Astrocyte (in vitro differentiated cells and primary cell): ENCODE measurements at regions not wholly inside any gene's neighbourhood (a gene's known extent, or its start where the extent isn't known, plus 50 kb on each side); places are given as distances from the start of the nearest gene placed in this dataset.
A peak's percentile ranks its signal among the peaks of the same experiment; 100 is the strongest.

Experiments
- DNase-seq: peaks from one replicate; pipeline ENCODE4 v3.0.0-alpha.2; 2010; ENCODE audit warnings: low read depth
- FAIRE-seq: peaks from 2 replicates; lab custom pipeline; 2011; peaks lifted over from hg19 to GRCh38; lab: Jason Lieb, UNC
- H2AFZ ChIP-seq: 2 replicates; pipeline ENCODE4 v1.6.0; 2012; ENCODE audit warnings: low read depth, low read length, inconsistent platforms
- H3K27ac ChIP-seq: 2 replicates; pipeline ENCODE4 v1.5.1; 2011; ENCODE audit warnings: low read depth, low read length, inconsistent platforms
- H3K27me3 ChIP-seq: 2 replicates; pipeline ENCODE4 v1.6.0; 2011; ENCODE audit warnings: low read length, inconsistent platforms; ENCODE audit not compliant: insufficient read depth
- H3K36me3 ChIP-seq: 2 replicates; pipeline ENCODE4 v1.5.1; 2011; ENCODE audit warnings: low read length, inconsistent platforms; ENCODE audit not compliant: insufficient read depth
- H3K4me1 ChIP-seq: 2 replicates; pipeline ENCODE4 v1.5.1; 2011; ENCODE audit warnings: low read length, inconsistent platforms; ENCODE audit not compliant: insufficient read depth
- H3K4me2 ChIP-seq: 2 replicates; pipeline ENCODE4 v1.6.0; 2012; ENCODE audit warnings: low read length, inconsistent platforms
- H3K4me3 ChIP-seq: 2 replicates; pipeline ENCODE4 v1.5.1; 2011; ENCODE audit warnings: low read depth, mild to moderate bottlenecking, low read length, inconsistent platforms; ENCODE audit not compliant: insufficient read depth
- H3K79me2 ChIP-seq: 2 replicates; pipeline ENCODE4 v1.6.0; 2012; ENCODE audit warnings: mild to moderate bottlenecking, low read length, inconsistent platforms; ENCODE audit not compliant: insufficient read depth
- H3K9ac ChIP-seq: 2 replicates; pipeline ENCODE4 v1.6.0; 2012; ENCODE audit warnings: mild to moderate bottlenecking, low read length, inconsistent platforms
- H3K9me3 ChIP-seq: 2 replicates; pipeline ENCODE4 v1.5.1; 2012; ENCODE audit warnings: low read depth, mild to moderate bottlenecking, low read length, inconsistent platforms; ENCODE audit not compliant: insufficient read depth
- H4K20me1 ChIP-seq: 2 replicates; pipeline ENCODE4 v1.6.0; 2012; ENCODE audit warnings: low read length, inconsistent platforms; ENCODE audit not compliant: insufficient read depth
- H3K27ac Mint-ChIP-seq: one replicate; pipeline ENCODE4 v1.8.0; 2021; ENCODE audit warnings: mild to moderate bottlenecking, mixed read lengths; ENCODE audit not compliant: unreplicated experiment
- H3K27me3 Mint-ChIP-seq: one replicate; pipeline ENCODE4 v1.8.0; 2021; ENCODE audit warnings: low read depth, mixed read lengths; ENCODE audit not compliant: unreplicated experiment
- H3K36me3 Mint-ChIP-seq: one replicate; pipeline ENCODE4 v1.8.0; 2021; ENCODE audit warnings: low read depth, mixed read lengths; ENCODE audit not compliant: unreplicated experiment
- H3K4me1 Mint-ChIP-seq: one replicate; pipeline ENCODE4 v1.8.0; 2021; ENCODE audit warnings: low read depth, mixed read lengths; ENCODE audit not compliant: unreplicated experiment
- H3K4me3 Mint-ChIP-seq: one replicate; pipeline ENCODE4 v1.8.0; 2021; ENCODE audit warnings: mild to moderate bottlenecking, moderate library complexity, mixed read lengths; ENCODE audit not compliant: unreplicated experiment
- H3K9me3 Mint-ChIP-seq: one replicate; pipeline ENCODE4 v1.8.0; 2021; ENCODE audit warnings: mild to moderate bottlenecking, mixed read lengths; ENCODE audit not compliant: unreplicated experiment
- EZH2 ChIP-seq: IDR thresholded peaks from 2 replicates; pipeline ENCODE4 v1.6.1; 2012; ENCODE audit warnings: mild to moderate bottlenecking, low read length, inconsistent platforms; ENCODE audit not compliant: insufficient read depth
- TF ChIP-seq, protein P1 (sequence below): IDR thresholded peaks from 2 replicates; pipeline ENCODE4 v1.5.1; 2011; ENCODE audit warnings: low read depth, mild to moderate bottlenecking, inconsistent platforms, low read length, moderate library complexity; ENCODE audit not compliant: insufficient read depth

DNA sequence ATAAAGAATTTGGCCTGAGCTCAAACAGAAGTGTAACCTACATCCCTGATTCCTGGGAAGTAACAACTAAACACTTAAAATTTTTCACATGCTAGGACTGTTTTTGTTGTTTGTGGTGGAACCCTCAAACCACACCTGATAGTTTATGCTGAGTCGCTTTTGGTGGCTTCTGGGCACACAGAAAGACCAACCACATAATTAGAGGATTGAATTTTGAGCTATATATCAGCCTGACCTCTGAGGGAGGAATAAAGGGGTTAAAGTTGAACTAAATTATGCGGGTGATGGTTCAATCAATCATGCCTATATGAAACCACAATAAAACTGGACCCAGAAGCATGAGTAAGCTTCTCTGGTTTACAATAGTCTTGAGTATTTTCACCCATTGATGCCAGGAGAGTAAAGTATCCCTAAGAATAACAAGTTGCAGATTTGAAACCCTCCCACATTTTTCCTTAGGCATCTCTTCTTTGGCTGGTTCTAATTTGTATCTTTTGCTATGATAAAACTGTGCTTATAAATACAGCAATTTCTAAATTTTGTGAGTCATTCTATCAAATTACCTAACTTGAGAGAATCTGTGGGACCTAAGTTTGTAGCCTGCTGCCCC, 1304.5 kb upstream of the GBE1 start:
- Mint-ChIP-seq H3K27ac (no peak overlapping the region), H3K4me3 (no peak overlapping the region), H3K36me3 (no peaks in the 10 kb centered on the region), H3K4me1 (peaks cover 2% of the 10 kb centered on the region), H3K27me3 (no peaks in the 10 kb centered on the region), H3K9me3 (peaks cover 11% of the 10 kb centered on the region)
- FAIRE-seq (no peak), DNase-seq (peak; percentile 71)
- no peaks in the 10 kb centered on the region for H3K27me3 ChIP-seq
- H3K79me2 ChIP-seq: no peaks in the 10 kb centered on the region
- H3K36me3 ChIP-seq: no peaks in the 10 kb centered on the region
- no peak overlapping the region for H3K27ac ChIP-seq
- no peak overlapping the region for H3K4me3 ChIP-seq
- no peak overlapping the region for H3K9ac ChIP-seq
- H3K4me1 ChIP-seq: peaks cover 3% of the 10 kb centered on the region
- no peak overlapping the region for H3K4me2 ChIP-seq
- H4K20me1 ChIP-seq: no peaks in the 10 kb centered on the region
- no peak overlapping the region for H2AFZ ChIP-seq
- TF ChIP-seq EZH2: no peak
- TF ChIP-seq, protein P1, sequence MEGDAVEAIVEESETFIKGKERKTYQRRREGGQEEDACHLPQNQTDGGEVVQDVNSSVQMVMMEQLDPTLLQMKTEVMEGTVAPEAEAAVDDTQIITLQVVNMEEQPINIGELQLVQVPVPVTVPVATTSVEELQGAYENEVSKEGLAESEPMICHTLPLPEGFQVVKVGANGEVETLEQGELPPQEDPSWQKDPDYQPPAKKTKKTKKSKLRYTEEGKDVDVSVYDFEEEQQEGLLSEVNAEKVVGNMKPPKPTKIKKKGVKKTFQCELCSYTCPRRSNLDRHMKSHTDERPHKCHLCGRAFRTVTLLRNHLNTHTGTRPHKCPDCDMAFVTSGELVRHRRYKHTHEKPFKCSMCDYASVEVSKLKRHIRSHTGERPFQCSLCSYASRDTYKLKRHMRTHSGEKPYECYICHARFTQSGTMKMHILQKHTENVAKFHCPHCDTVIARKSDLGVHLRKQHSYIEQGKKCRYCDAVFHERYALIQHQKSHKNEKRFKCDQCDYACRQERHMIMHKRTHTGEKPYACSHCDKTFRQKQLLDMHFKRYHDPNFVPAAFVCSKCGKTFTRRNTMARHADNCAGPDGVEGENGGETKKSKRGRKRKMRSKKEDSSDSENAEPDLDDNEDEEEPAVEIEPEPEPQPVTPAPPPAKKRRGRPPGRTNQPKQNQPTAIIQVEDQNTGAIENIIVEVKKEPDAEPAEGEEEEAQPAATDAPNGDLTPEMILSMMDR: no peak
- no peaks in the 10 kb centered on the region for H3K9me3 ChIP-seq

DNA sequence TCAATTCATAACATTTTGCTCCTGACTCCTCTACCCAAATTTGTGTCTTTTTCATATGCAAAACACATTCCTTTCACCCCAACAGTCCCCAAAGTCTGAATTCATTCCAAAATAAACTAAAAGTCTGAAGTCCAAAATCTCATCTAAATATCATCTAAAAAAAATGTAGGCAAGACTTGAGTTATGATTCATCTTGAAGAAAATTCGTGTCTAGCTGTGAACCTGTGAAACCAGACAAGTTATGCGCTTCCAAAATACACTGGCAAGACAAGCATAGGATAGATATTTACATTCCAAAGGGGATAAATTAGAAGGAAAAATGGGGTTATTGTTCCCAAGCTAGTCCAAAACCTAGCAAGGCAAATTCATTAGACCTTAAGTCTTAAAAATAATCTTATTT, 1302.0 kb upstream of the GBE1 start:
- TF ChIP-seq EZH2: no peak
- Histone ChIP-seq H3K4me2 (no peak overlapping the region), H3K9ac (no peak overlapping the region), H3K9me3 (no peaks in the 10 kb centered on the region), H4K20me1 (no peaks in the 10 kb centered on the region), H3K4me3 (no peak overlapping the region), H2AFZ (no peak overlapping the region), H3K79me2 (no peaks in the 10 kb centered on the region), H3K4me1 (peaks cover 3% of the 10 kb centered on the region), H3K27me3 (no peaks in the 10 kb centered on the region), H3K36me3 (no peaks in the 10 kb centered on the region), H3K27ac (no peak overlapping the region)
- DNase-seq (peak; percentile 44), FAIRE-seq (no peak)
- Mint-ChIP-seq H3K4me3 (no peak overlapping the region), H3K36me3 (no peaks in the 10 kb centered on the region), H3K4me1 (peaks cover 2% of the 10 kb centered on the region), H3K9me3 (peaks cover 19% of the 10 kb centered on the region), H3K27me3 (no peaks in the 10 kb centered on the region), H3K27ac (no peak overlapping the region)

DNA sequence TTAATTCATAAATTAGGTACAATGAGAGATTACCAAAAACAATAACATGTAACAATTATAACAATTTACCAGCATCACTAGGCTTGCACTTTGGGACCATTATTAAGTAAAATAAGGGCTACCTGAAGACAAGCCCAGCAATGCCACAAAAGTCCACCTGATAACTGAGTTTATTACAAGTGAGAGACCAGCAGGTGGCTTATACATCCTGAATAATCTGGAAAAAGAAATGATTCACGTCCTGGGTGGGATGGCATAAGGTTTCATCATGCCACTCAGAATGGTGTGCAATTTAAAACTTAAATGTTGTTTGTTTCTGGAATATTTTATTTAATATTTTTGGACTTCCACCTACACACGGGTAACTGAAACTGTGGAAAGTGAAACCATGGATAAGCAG, 1287.1 kb upstream of the GBE1 start:
- no peak for TF ChIP-seq EZH2
- Mint-ChIP-seq H3K4me3 (no peak overlapping the region), H3K27me3 (no peaks in the 10 kb centered on the region), H3K4me1 (no peaks in the 10 kb centered on the region), H3K9me3 (no peaks in the 10 kb centered on the region), H3K36me3 (no peaks in the 10 kb centered on the region), H3K27ac (no peak overlapping the region)
- no peak overlapping the region for H3K4me3 ChIP-seq
- no peaks in the 10 kb centered on the region for H3K36me3 ChIP-seq
- H3K9me3 ChIP-seq: no peaks in the 10 kb centered on the region
- no peaks in the 10 kb centered on the region for H3K27me3 ChIP-seq
- DNase-seq (no peak), FAIRE-seq (no peak)
- no peak overlapping the region for H3K27ac ChIP-seq
- H4K20me1 ChIP-seq: no peaks in the 10 kb centered on the region
- no peaks in the 10 kb centered on the region for H3K4me1 ChIP-seq
- no peak overlapping the region for H3K9ac ChIP-seq
- no peak overlapping the region for H3K4me2 ChIP-seq
- H3K79me2 ChIP-seq: no peaks in the 10 kb centered on the region
- no peak overlapping the region for H2AFZ ChIP-seq
